Trophoblast cell (in vitro differentiated cells and primary cell): ENCODE measurements at regions not wholly inside any gene's neighbourhood (a gene's known extent, or its start where the extent isn't known, plus 50 kb on each side); places are given as distances from the start of the nearest gene placed in this dataset.

Experiments used
- DNase-seq, 2 donors: peaks; one replicate each; pipeline ENCODE4 v3.0.0-alpha.2; 2016
- H2AFZ ChIP-seq: 2 replicates; pipeline ENCODE4 v1.6.1; 2013; ENCODE audit warnings: low read length, moderate library complexity, mild to moderate bottlenecking; ENCODE audit not compliant: insufficient read depth, poor library complexity
- H2AK5ac ChIP-seq: 2 replicates; pipeline ENCODE4 v1.6.1; 2013; ENCODE audit warnings: mild to moderate bottlenecking, low read length
- H2BK120ac ChIP-seq: 2 replicates; pipeline ENCODE4 v1.6.1; 2013; ENCODE audit warnings: low read length, mild to moderate bottlenecking, moderate library complexity; ENCODE audit not compliant: insufficient read depth, poor library complexity
- H2BK12ac ChIP-seq: 2 replicates; pipeline ENCODE4 v1.6.1; 2013; ENCODE audit warnings: mild to moderate bottlenecking, low read length, moderate library complexity
- H2BK5ac ChIP-seq: 2 replicates; pipeline ENCODE4 v1.6.1; 2013; ENCODE audit warnings: low read length, low read depth, moderate library complexity, mild to moderate bottlenecking; ENCODE audit not compliant: poor library complexity
- H3K14ac ChIP-seq: 2 replicates; pipeline ENCODE4 v1.6.1; 2013; ENCODE audit warnings: mild to moderate bottlenecking, low read length
- H3K18ac ChIP-seq: 2 replicates; pipeline ENCODE4 v1.6.1; 2013; ENCODE audit warnings: mild to moderate bottlenecking, low read length
- H3K23ac ChIP-seq: 2 replicates; pipeline ENCODE4 v1.6.1; 2013; ENCODE audit warnings: low read length
- H3K27ac ChIP-seq: 2 replicates; pipeline ENCODE4 v1.5.1; 2013; ENCODE audit warnings: low read depth, mild to moderate bottlenecking, inconsistent platforms, low read length, moderate library complexity
- H3K27me3 ChIP-seq: 2 replicates; pipeline ENCODE4 v1.6.1; 2013; ENCODE audit warnings: inconsistent platforms, mild to moderate bottlenecking, low read length, moderate library complexity; ENCODE audit not compliant: insufficient read depth
- H3K36me3 ChIP-seq, 2 experiments: 1 replicate in 1 of 2; 2 replicates in 1 of 2; pipeline ENCODE4 v1.6.1; 2013; ENCODE audit warnings: low read length in 2 of 2, mild to moderate bottlenecking in 2 of 2, moderate library complexity in 1 of 2; ENCODE audit not compliant: insufficient read depth in 2 of 2, control insufficient read depth in 1 of 2
- H3K4ac ChIP-seq: 2 replicates; pipeline ENCODE4 v1.6.1; 2013; ENCODE audit warnings: low read depth, mild to moderate bottlenecking, low read length, moderate library complexity
- H3K4me1 ChIP-seq, 2 experiments: 1 replicate in 1 of 2; 2 replicates in 1 of 2; pipeline ENCODE4 v1.6.1; 2013; ENCODE audit warnings: low read length in 2 of 2, mild to moderate bottlenecking in 2 of 2, moderate library complexity in 1 of 2; ENCODE audit not compliant: insufficient read depth in 2 of 2, control insufficient read depth in 1 of 2
- H3K4me2 ChIP-seq: 2 replicates; pipeline ENCODE4 v1.6.1; 2013; ENCODE audit warnings: inconsistent platforms, mild to moderate bottlenecking, low read length, moderate library complexity
- H3K4me3 ChIP-seq: 2 replicates; pipeline ENCODE4 v1.5.1; 2013; ENCODE audit warnings: mild to moderate bottlenecking, low read depth, low read length, inconsistent platforms
- H3K79me1 ChIP-seq: one replicate; pipeline ENCODE4 v1.6.1; 2013; ENCODE audit warnings: low read length
- H3K79me2 ChIP-seq: 2 replicates; pipeline ENCODE4 v1.6.1; 2013; ENCODE audit warnings: low read length, mild to moderate bottlenecking; ENCODE audit not compliant: control insufficient read depth, insufficient read depth, poor library complexity
- H3K9ac ChIP-seq: 2 replicates; pipeline ENCODE4 v1.6.1; 2013; ENCODE audit warnings: mild to moderate bottlenecking, low read length
- H3K9me3 ChIP-seq: 2 replicates; pipeline ENCODE4 v1.6.1; 2013; ENCODE audit warnings: low read depth, mild to moderate bottlenecking, control low read depth, inconsistent platforms, low read length; ENCODE audit not compliant: insufficient read depth
- H4K12ac ChIP-seq: 2 replicates; pipeline ENCODE4 v1.6.1; 2013; ENCODE audit warnings: low read depth, mild to moderate bottlenecking, low read length, moderate library complexity
- H4K8ac ChIP-seq: 2 replicates; pipeline ENCODE4 v1.6.1; 2013; ENCODE audit warnings: low read depth, mild to moderate bottlenecking, low read length, moderate library complexity
- H4K91ac ChIP-seq: one replicate; pipeline ENCODE4 v1.6.1; 2013; ENCODE audit warnings: low read depth, mild to moderate bottlenecking, low read length, moderate library complexity
- WGBS: extraction: QIAGEN DNeasy Blood & Tissue Kit; methylation state at CpG from one replicate; pipeline ENCODE4 v1.1.7; 2013; ENCODE audit warnings: missing lambda C conversion rate; ENCODE audit not compliant: insufficient read length, insufficient coverage; ENCODE audit errors: extremely low coverage; 5-methylcytosine and 5-hydroxymethylcytosine counted together

- H3K18ac ChIP-seq: no peak overlapping the region
- H4K8ac ChIP-seq: no peak overlapping the region
- no peak overlapping the region for H2AK5ac ChIP-seq
- peaks cover 2% of the 10 kb centered on the region for H3K9me3 ChIP-seq
- H3K79me2 ChIP-seq: no peaks in the 10 kb centered on the region
- H2BK120ac ChIP-seq: no peak overlapping the region
- H3K27ac ChIP-seq: no peak overlapping the region
- no peak overlapping the region for H3K4me2 ChIP-seq
- peaks cover 2% of the 10 kb centered on the region for H3K27me3 ChIP-seq
- no peaks in the 10 kb centered on the region for H3K79me1 ChIP-seq
- H3K4me3 ChIP-seq: no peak overlapping the region
- no peak overlapping the region for H3K9ac ChIP-seq
- no peak overlapping the region for H4K91ac ChIP-seq
- H2AFZ ChIP-seq: no peak overlapping the region
- no peak overlapping the region for H4K12ac ChIP-seq
- H2BK12ac ChIP-seq: no peak overlapping the region
- no peak for DNase-seq
- H2BK5ac ChIP-seq: no peak overlapping the region
- H3K4ac ChIP-seq: no peak overlapping the region
- no peak overlapping the region for H3K23ac ChIP-seq
- no peaks in the 10 kb centered on the region for H3K4me1 ChIP-seq
- no peak overlapping the region for H3K14ac ChIP-seq
- WGBS: no CpG with 5 or more reads among the region's 4 CpGs
- H3K36me3 ChIP-seq: no peaks in the 10 kb centered on the region
Measured at GRCh38 chr21:34000375-34000774, 73.0 kb upstream of the MRPS6 start.

- H2BK5ac ChIP-seq: no peak overlapping the region
- H3K4me3 ChIP-seq: no peak overlapping the region
- H3K4ac ChIP-seq: no peak overlapping the region
- H3K9me3 ChIP-seq: peaks cover 2% of the 10 kb centered on the region
- no peak overlapping the region for H3K27ac ChIP-seq
- no peak overlapping the region for H2AFZ ChIP-seq
- H3K9ac ChIP-seq: no peak overlapping the region
- H4K8ac ChIP-seq: no peak overlapping the region
- H3K79me2 ChIP-seq: no peaks in the 10 kb centered on the region
- H4K12ac ChIP-seq: no peak overlapping the region
- no peak overlapping the region for H3K4me2 ChIP-seq
- no CpG with 5 or more reads among the region's 8 CpGs for WGBS
- H2AK5ac ChIP-seq: no peak overlapping the region
- H4K91ac ChIP-seq: no peak overlapping the region
- no peak overlapping the region for H3K14ac ChIP-seq
- no peak for DNase-seq
- H3K4me1 ChIP-seq: no peaks in the 10 kb centered on the region
- no peaks in the 10 kb centered on the region for H3K79me1 ChIP-seq
- H3K27me3 ChIP-seq: peaks cover 2% of the 10 kb centered on the region
- no peak overlapping the region for H2BK12ac ChIP-seq
- no peak overlapping the region for H2BK120ac ChIP-seq
- H3K23ac ChIP-seq: no peak overlapping the region
- H3K18ac ChIP-seq: no peak overlapping the region
- no peaks in the 10 kb centered on the region for H3K36me3 ChIP-seq
Measured at GRCh38 chr21:33998809-33999208, 74.6 kb upstream of the MRPS6 start.

GRCh38 chr21:33998402-33998801, 75.0 kb upstream of the MRPS6 start:
- H2BK12ac ChIP-seq: no peak overlapping the region
- H4K91ac ChIP-seq: no peak overlapping the region
- no peak overlapping the region for H3K4ac ChIP-seq
- WGBS: no CpG with 5 or more reads among the region's 1 CpG
- no peaks in the 10 kb centered on the region for H3K79me1 ChIP-seq
- no peak overlapping the region for H3K9ac ChIP-seq
- no peak overlapping the region for H2BK5ac ChIP-seq
- H2BK120ac ChIP-seq: no peak overlapping the region
- no peak overlapping the region for H3K4me2 ChIP-seq
- DNase-seq: no peak
- H3K9me3 ChIP-seq: peaks cover 2% of the 10 kb centered on the region
- no peak overlapping the region for H2AK5ac ChIP-seq
- H3K4me3 ChIP-seq: no peak overlapping the region
- H3K18ac ChIP-seq: no peak overlapping the region
- no peaks in the 10 kb centered on the region for H3K79me2 ChIP-seq
- H4K8ac ChIP-seq: no peak overlapping the region
- H3K27me3 ChIP-seq: peaks cover 2% of the 10 kb centered on the region
- H3K36me3 ChIP-seq: no peaks in the 10 kb centered on the region
- no peak overlapping the region for H3K27ac ChIP-seq
- no peak overlapping the region for H2AFZ ChIP-seq
- no peak overlapping the region for H3K14ac ChIP-seq
- no peak overlapping the region for H4K12ac ChIP-seq
- no peaks in the 10 kb centered on the region for H3K4me1 ChIP-seq
- no peak overlapping the region for H3K23ac ChIP-seq

- no peak for DNase-seq
- Histone ChIP-seq H3K79me1 (no peaks in the 10 kb centered on the region), H3K4me2 (no peak overlapping the region), H4K8ac (no peak overlapping the region), H2BK120ac (no peak overlapping the region), H3K9ac (no peak overlapping the region), H4K91ac (no peak overlapping the region), H3K27me3 (peaks cover 2% of the 10 kb centered on the region), H3K4ac (no peak overlapping the region), H2AK5ac (no peak overlapping the region), H2BK12ac (no peak overlapping the region), H3K27ac (no peak overlapping the region), H3K9me3 (peaks cover 2% of the 10 kb centered on the region), H3K79me2 (no peaks in the 10 kb centered on the region), H3K18ac (no peak overlapping the region), H3K23ac (no peak overlapping the region), H3K4me1 (no peaks in the 10 kb centered on the region), H2AFZ (no peak overlapping the region), H3K36me3 (no peaks in the 10 kb centered on the region), H4K12ac (no peak overlapping the region), H3K4me3 (no peak overlapping the region), H3K14ac (no peak overlapping the region), H2BK5ac (no peak overlapping the region)
Measured at GRCh38 chr21:33997436-33997835, 75.9 kb upstream of the MRPS6 start.
